Upper lobe of left lung (tissue), 6 donors: ENCODE measurements at regions not wholly inside any gene's neighbourhood (a gene's known extent, or its start where the extent isn't known, plus 50 kb on each side); places are given as distances from the start of the nearest gene placed in this dataset.
A peak's percentile ranks its signal among the peaks of the same experiment; 100 is the strongest.

Source experiments
- ATAC-seq, 2 donors: fragments of 200-7000 bp; cut with Tn5 transposase; one replicate each; pipeline ENCODE4 v1.9.1; 2022; ENCODE audit warnings: mild to moderate bottlenecking in 2 of 2, moderate library complexity in 2 of 2; ENCODE audit not compliant: low FRiP score in 2 of 2
- DNase-seq, 2 donors: peaks; one replicate each; pipeline ENCODE4 v3.0.0-alpha.2; 2019 to 2020
- H3K27ac ChIP-seq, 4 donors: fragments of 200-600 bp; sonication (generic); one replicate each; pipeline ENCODE4 v1.5.1; 2016 to 2019
- H3K27me3 ChIP-seq, 4 donors: fragments of 200-600 bp; sonication (generic); one replicate each; pipeline ENCODE4 v1.5.1; 2017 to 2019
- H3K36me3 ChIP-seq, 4 donors: fragments of 200-600 bp; sonication (generic); one replicate each; pipeline ENCODE4 v1.5.1; 2016 to 2019
- H3K4me1 ChIP-seq, 4 donors: fragments of 200-600 bp; sonication (generic); one replicate each; pipeline ENCODE4 v1.5.1; 2018 to 2019
- H3K4me3 ChIP-seq, 4 donors: fragments of 200-600 bp; sonication (generic); one replicate each; pipeline ENCODE4 v1.5.1; 2017 to 2019; ENCODE audit warnings: mild to moderate bottlenecking in 2 of 4, moderate library complexity in 1 of 4
- H3K9me3 ChIP-seq, 4 donors: fragments of 200-600 bp; sonication (generic); one replicate each; pipeline ENCODE4 v1.5.1; 2018 to 2019
- CTCF ChIP-seq, 6 experiments: fragments of 450-650 bp in 4 of 6; fragments of 200-600 bp in 2 of 6; sonication (generic) in 2 of 6; IDR thresholded peaks; one replicate each; pipeline ENCODE4 v1.5.1; 2016 to 2019; ENCODE audit warnings: antibody characterized with exemption in 6 of 6
- EP300 ChIP-seq, 4 donors: sonication (generic); formaldehyde crosslinking; IDR thresholded peaks; one replicate each; pipeline ENCODE4 v1.5.1; 2017; ENCODE audit warnings: antibody characterized with exemption in 4 of 4, control low read depth in 2 of 4
- POLR2A ChIP-seq, 4 donors: fragments of 450-650 bp; IDR thresholded peaks; one replicate each; pipeline ENCODE4 v1.5.1; 2016 to 2017; ENCODE audit warnings: antibody characterized with exemption in 4 of 4, mild to moderate bottlenecking in 2 of 4
- POLR2AphosphoS5 ChIP-seq, 2 donors: sonication (generic); formaldehyde crosslinking; IDR thresholded peaks; one replicate each; pipeline ENCODE4 v1.5.1; 2017; ENCODE audit warnings: antibody characterized with exemption in 2 of 2
- WGBS, 2 donors: methylation state at CpG; one replicate each; pipeline ENCODE4 v1.1.5; 2017 to 2018; 5-methylcytosine and 5-hydroxymethylcytosine counted together
- donor health status: DM: no; HTN: no; CAD: no; lungs with moderate emphysema.
- donor health status: DM: no; HTN: yes; CAD: no; lungs with severe emphysema.

- no peak for TF ChIP-seq POLR2AphosphoS5 (IDR thresholded peaks at IDR 0.05)
- TF ChIP-seq EP300 (IDR thresholded peaks at IDR 0.05): no peak
- no peak for TF ChIP-seq CTCF (IDR thresholded peaks at IDR 0.05)
- no peak for DNase-seq
- H3K4me3 ChIP-seq: no peak overlapping the region
- no peak overlapping the region for H3K27ac ChIP-seq
- 87 to 90% methylated on average over 4 to 5 of the region's 5 CpGs for WGBS, 2 donors
- peaks cover 0 to 3% (median 0%) of the 10 kb centered on the region in 4 donors for H3K27me3 ChIP-seq
- H3K4me1 ChIP-seq: peaks cover 0 to 12% (median 9%) of the 10 kb centered on the region in 4 donors
- H3K9me3 ChIP-seq: no peaks in the 10 kb centered on the region
- ATAC-seq: no peak
- H3K36me3 ChIP-seq: no peaks in the 10 kb centered on the region
Observed at GRCh38 chr6:5854899-5855298, 151.8 kb downstream of the NRN1 start.

- Histone ChIP-seq H3K4me3 (peak overlapping the region in 3 of 4 donors; percentile 39 to 53 (median 50)), H3K9me3 (peaks cover 0 to 6% (median 1%) of the 10 kb centered on the region in 4 donors), H3K27me3 (peaks cover 0 to 3% (median 0%) of the 10 kb centered on the region in 4 donors), H3K36me3 (no peaks in the 10 kb centered on the region), H3K27ac (no peak overlapping the region), H3K4me1 (peaks cover 0 to 12% (median 9%) of the 10 kb centered on the region in 4 donors)
- 2 to 4% methylated on average over 19 to 25 of the region's 34 CpGs for WGBS, 2 donors
- ATAC-seq: peak; percentile 48 to 81
- TF ChIP-seq POLR2AphosphoS5 (IDR thresholded peaks at IDR 0.05): no peak
- peak; percentile 78 to 93 for DNase-seq
Observed at GRCh38 chr6:5851261-5851757, 155.4 kb downstream of the NRN1 start.

GRCh38 chr6:5850848-5851255 lies 155.9 kb downstream of the NRN1 start:
- Histone ChIP-seq H3K4me3 (peak overlapping the region in 3 of 4 donors; percentile 39 to 53 (median 50)), H3K27me3 (peaks cover 0 to 3% (median 0%) of the 10 kb centered on the region in 4 donors), H3K9me3 (peaks cover 0 to 6% (median 1%) of the 10 kb centered on the region in 4 donors), H3K4me1 (peaks cover 0 to 12% (median 9%) of the 10 kb centered on the region in 4 donors), H3K36me3 (no peaks in the 10 kb centered on the region), H3K27ac (no peak overlapping the region)
- no peak for TF ChIP-seq EP300 (IDR thresholded peaks at IDR 0.05)
- TF ChIP-seq POLR2A (IDR thresholded peaks at IDR 0.05): no peak
- no peak for TF ChIP-seq POLR2AphosphoS5 (IDR thresholded peaks at IDR 0.05)
- TF ChIP-seq CTCF (IDR thresholded peaks at IDR 0.05): no peak
- WGBS, 2 donors: 7 to 11% methylated on average over 16 of the region's 16 CpGs
- ATAC-seq (peak in 1 of 2 donors; percentile 18), DNase-seq (no peak)

- no peak overlapping the region for H3K27ac ChIP-seq
- 35 to 38% methylated on average over 2 of the region's 2 CpGs for WGBS, 2 donors
- no peaks in the 10 kb centered on the region for H3K36me3 ChIP-seq
- DNase-seq (no peak), ATAC-seq (no peak)
- no peak for TF ChIP-seq POLR2AphosphoS5 (IDR thresholded peaks at IDR 0.05)
- TF ChIP-seq POLR2A (IDR thresholded peaks at IDR 0.05): no peak
- no peak for TF ChIP-seq CTCF (IDR thresholded peaks at IDR 0.05)
- TF ChIP-seq EP300 (IDR thresholded peaks at IDR 0.05): no peak
- peaks cover 0 to 12% (median 9%) of the 10 kb centered on the region in 4 donors for H3K4me1 ChIP-seq
- no peak overlapping the region for H3K4me3 ChIP-seq
- H3K9me3 ChIP-seq: peaks cover 0 to 6% (median 1%) of the 10 kb centered on the region in 4 donors
- H3K27me3 ChIP-seq: peaks cover 0 to 3% (median 0%) of the 10 kb centered on the region in 4 donors
Observed at GRCh38 chr6:5846889-5847288, 159.8 kb downstream of the NRN1 start.

GRCh38 chr6:5846335-5846734 lies 160.4 kb downstream of the NRN1 start:
- Histone ChIP-seq H3K4me3 (no peak overlapping the region), H3K36me3 (no peaks in the 10 kb centered on the region), H3K9me3 (peaks cover 0 to 6% (median 1%) of the 10 kb centered on the region in 4 donors), H3K4me1 (peaks cover 0 to 8% (median 5%) of the 10 kb centered on the region in 4 donors), H3K27ac (no peak overlapping the region), H3K27me3 (peaks cover 0 to 2% (median 0%) of the 10 kb centered on the region in 4 donors)
- 87 to 92% methylated on average over 7 of the region's 7 CpGs for WGBS, 2 donors
- no peak for TF ChIP-seq CTCF (IDR thresholded peaks at IDR 0.05)
- TF ChIP-seq POLR2AphosphoS5 (IDR thresholded peaks at IDR 0.05): no peak
- no peak for TF ChIP-seq EP300 (IDR thresholded peaks at IDR 0.05)
- no peak for TF ChIP-seq POLR2A (IDR thresholded peaks at IDR 0.05)
- DNase-seq (no peak), ATAC-seq (no peak)
